ENCODE measurements at regions not wholly inside any gene's neighbourhood (a gene's known extent, or its start where the extent isn't known, plus 50 kb on each side); places are given as distances from the start of the nearest gene placed in this dataset.

DNA sequence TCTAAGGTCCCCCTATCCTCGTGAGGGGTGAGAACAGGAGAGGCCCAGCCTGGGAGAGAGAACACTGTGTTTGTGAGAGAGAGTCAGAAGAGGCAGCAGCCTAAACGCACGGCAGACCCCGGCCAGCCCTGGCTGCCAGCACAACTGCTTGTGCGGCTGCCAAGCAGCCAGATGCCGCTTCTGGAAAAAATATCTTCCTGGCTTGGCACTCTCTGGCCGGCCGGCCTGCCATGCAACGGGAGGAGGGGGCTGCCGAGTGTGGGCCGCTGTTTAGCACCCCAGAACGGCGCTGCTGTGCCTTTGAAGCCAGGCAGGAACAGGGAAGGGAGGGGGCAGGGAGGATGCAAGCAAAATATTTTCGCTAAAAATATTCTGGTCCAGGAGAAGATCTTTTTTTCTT lies 105.0 kb downstream of the FGF18 start:
- TF ChIP-seq, protein P1, sequence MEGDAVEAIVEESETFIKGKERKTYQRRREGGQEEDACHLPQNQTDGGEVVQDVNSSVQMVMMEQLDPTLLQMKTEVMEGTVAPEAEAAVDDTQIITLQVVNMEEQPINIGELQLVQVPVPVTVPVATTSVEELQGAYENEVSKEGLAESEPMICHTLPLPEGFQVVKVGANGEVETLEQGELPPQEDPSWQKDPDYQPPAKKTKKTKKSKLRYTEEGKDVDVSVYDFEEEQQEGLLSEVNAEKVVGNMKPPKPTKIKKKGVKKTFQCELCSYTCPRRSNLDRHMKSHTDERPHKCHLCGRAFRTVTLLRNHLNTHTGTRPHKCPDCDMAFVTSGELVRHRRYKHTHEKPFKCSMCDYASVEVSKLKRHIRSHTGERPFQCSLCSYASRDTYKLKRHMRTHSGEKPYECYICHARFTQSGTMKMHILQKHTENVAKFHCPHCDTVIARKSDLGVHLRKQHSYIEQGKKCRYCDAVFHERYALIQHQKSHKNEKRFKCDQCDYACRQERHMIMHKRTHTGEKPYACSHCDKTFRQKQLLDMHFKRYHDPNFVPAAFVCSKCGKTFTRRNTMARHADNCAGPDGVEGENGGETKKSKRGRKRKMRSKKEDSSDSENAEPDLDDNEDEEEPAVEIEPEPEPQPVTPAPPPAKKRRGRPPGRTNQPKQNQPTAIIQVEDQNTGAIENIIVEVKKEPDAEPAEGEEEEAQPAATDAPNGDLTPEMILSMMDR (conservative IDR thresholded peaks at IDR 0.05) = no peak
- no peak for TF ChIP-seq EZH2 (IDR thresholded peaks at IDR 0.05; ENCODE audit: low read depth)
